Transverse colon (tissue), 4 donors: ENCODE measurements at regions not wholly inside any gene's neighbourhood (a gene's known extent, or its start where the extent isn't known, plus 50 kb on each side); places are given as distances from the start of the nearest gene placed in this dataset.

Source experiments
- CTCF ChIP-seq, 5 experiments: fragments of 200-600 bp in 3 of 5; fragments of 450-650 bp in 2 of 5; sonication (generic) in 3 of 5; IDR thresholded peaks; 1 replicate in 2 of 5; 2 replicates in 3 of 5; pipeline ENCODE4 v1.5.1; 2016 to 2017; ENCODE audit warnings: antibody characterized with exemption in 5 of 5, inconsistent platforms in 3 of 5, mild to moderate bottlenecking in 2 of 5, moderate library complexity in 1 of 5
- EP300 ChIP-seq: sonication (generic); formaldehyde crosslinking; IDR thresholded peaks from one replicate; pipeline ENCODE4 v1.6.1; 2017; ENCODE audit warnings: antibody characterized with exemption, low read depth
- POLR2A ChIP-seq: fragments of 450-650 bp; IDR thresholded peaks from one replicate; pipeline ENCODE4 v1.6.1; 2016; ENCODE audit warnings: antibody characterized with exemption, mild to moderate bottlenecking, moderate library complexity
- POLR2AphosphoS5 ChIP-seq, 3 donors: sonication (generic); formaldehyde crosslinking; IDR thresholded peaks; one replicate each; pipeline ENCODE4 v1.6.1; 2016; ENCODE audit warnings: antibody characterized with exemption in 3 of 3

- TF ChIP-seq POLR2AphosphoS5 (IDR thresholded peaks at IDR 0.05) (no peak), CTCF (IDR thresholded peaks at IDR 0.05) (no peak), POLR2A (no peak), EP300 (no peak)
Observed at GRCh38 chr10:52897162-52897561, 124.6 kb upstream of the MBL2 start.
